ENCODE measurements at regions not wholly inside any gene's neighbourhood (a gene's known extent, or its start where the extent isn't known, plus 50 kb on each side); places are given as distances from the start of the nearest gene placed in this dataset.

GRCh38 chr5:158340608-158341007, 481.7 kb upstream of the CLINT1 start:
- Histone ChIP-seq H3K4me1 (ENCODE audit: control insufficient read depth, extremely low read depth, insufficient read depth, low read length) (no peaks in the 10 kb centered on the region), H3K27me3 (ENCODE audit: control insufficient read depth, extremely low read depth, insufficient read depth, low read length) (no peaks in the 10 kb centered on the region), H3K9me1 (ENCODE audit: control insufficient read depth, extremely low read depth, insufficient read depth, low read length) (no peaks in the 10 kb centered on the region), H3K4me2 (ENCODE audit: control insufficient read depth, extremely low read depth, insufficient read depth, low read depth, low read length) (no peak overlapping the region), H3K9me3 (ENCODE audit: control insufficient read depth, low read depth, low read length) (no peaks in the 10 kb centered on the region), H3K79me2 (ENCODE audit: control insufficient read depth, insufficient read depth, low read length) (no peaks in the 10 kb centered on the region), H3K36me3 (ENCODE audit: control insufficient read depth in 2 of 2, extremely low read depth in 1 of 2, insufficient read depth in 2 of 2, low read length in 2 of 2) (no peaks in the 10 kb centered on the region), H3K9ac (ENCODE audit: control insufficient read depth, extremely low read depth, insufficient read depth, low read length) (no peak overlapping the region), H3K27ac (ENCODE audit: control insufficient read depth, insufficient read depth, low read length) (no peak overlapping the region), H2AFZ (ENCODE audit: control insufficient read depth, low read length) (no peak overlapping the region), H3K4me3 (ENCODE audit: control insufficient read depth in 2 of 3, extremely low read depth in 1 of 3, insufficient read depth in 2 of 3, low read depth in 1 of 3, low read length in 3 of 3) (no peak overlapping the region), H4K20me1 (ENCODE audit: control insufficient read depth, extremely low read depth, insufficient read depth, low read length) (no peaks in the 10 kb centered on the region)
- no peak for FAIRE-seq
- TF ChIP-seq, protein P1, sequence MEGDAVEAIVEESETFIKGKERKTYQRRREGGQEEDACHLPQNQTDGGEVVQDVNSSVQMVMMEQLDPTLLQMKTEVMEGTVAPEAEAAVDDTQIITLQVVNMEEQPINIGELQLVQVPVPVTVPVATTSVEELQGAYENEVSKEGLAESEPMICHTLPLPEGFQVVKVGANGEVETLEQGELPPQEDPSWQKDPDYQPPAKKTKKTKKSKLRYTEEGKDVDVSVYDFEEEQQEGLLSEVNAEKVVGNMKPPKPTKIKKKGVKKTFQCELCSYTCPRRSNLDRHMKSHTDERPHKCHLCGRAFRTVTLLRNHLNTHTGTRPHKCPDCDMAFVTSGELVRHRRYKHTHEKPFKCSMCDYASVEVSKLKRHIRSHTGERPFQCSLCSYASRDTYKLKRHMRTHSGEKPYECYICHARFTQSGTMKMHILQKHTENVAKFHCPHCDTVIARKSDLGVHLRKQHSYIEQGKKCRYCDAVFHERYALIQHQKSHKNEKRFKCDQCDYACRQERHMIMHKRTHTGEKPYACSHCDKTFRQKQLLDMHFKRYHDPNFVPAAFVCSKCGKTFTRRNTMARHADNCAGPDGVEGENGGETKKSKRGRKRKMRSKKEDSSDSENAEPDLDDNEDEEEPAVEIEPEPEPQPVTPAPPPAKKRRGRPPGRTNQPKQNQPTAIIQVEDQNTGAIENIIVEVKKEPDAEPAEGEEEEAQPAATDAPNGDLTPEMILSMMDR (optimal IDR thresholded peaks at IDR 0.05 in 1 of 3, IDR thresholded peaks at IDR 0.05 in 1 of 3, conservative IDR thresholded peaks at IDR 0.05 in 1 of 3; ENCODE audit: extremely low read depth in 1 of 3, insufficient read depth in 2 of 3, low read length in 3 of 3), result no peak
- TF ChIP-seq EZH2 (IDR thresholded peaks at IDR 0.05; ENCODE audit: low read length), result no peak
- no peak for DNase-seq (ENCODE audit: low read depth, low spot score)
- dilution Hi-C loops (cut with MboI; ENCODE audit: extremely low pct_ligation_motif_present, low sequenced_read_pairs), result no loop called here

DNA sequence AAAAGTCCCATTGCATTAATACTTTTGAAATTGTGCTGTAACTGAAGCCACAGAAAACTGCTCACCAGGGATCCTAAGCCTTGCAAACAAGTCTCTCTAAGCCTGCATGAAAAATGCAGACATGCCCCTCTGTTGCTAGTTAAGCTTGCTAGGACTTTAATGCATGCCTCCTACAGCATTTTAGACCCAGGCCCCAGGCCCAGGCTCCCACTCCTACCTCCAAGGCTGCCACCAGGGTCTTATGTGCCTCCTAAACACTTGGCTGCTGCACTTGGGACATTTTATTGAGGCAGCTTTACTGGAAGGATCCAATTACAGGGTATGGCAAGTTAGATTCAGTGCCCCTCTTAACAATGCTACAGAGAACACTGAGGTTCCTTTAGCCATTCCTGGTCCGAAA, 467.3 kb upstream of the CLINT1 start:
- Histone ChIP-seq H3K79me2 (ENCODE audit: control insufficient read depth, insufficient read depth, low read length) (no peaks in the 10 kb centered on the region), H3K27me3 (ENCODE audit: control insufficient read depth, extremely low read depth, insufficient read depth, low read length) (no peaks in the 10 kb centered on the region), H3K9me3 (ENCODE audit: control insufficient read depth, low read depth, low read length) (no peaks in the 10 kb centered on the region), H3K9me1 (ENCODE audit: control insufficient read depth, extremely low read depth, insufficient read depth, low read length) (no peaks in the 10 kb centered on the region), H3K4me2 (ENCODE audit: control insufficient read depth, extremely low read depth, insufficient read depth, low read depth, low read length) (no peak overlapping the region), H3K4me3 (ENCODE audit: control insufficient read depth in 2 of 3, extremely low read depth in 1 of 3, insufficient read depth in 2 of 3, low read depth in 1 of 3, low read length in 3 of 3) (no peak overlapping the region), H3K9ac (ENCODE audit: control insufficient read depth, extremely low read depth, insufficient read depth, low read length) (no peak overlapping the region), H4K20me1 (ENCODE audit: control insufficient read depth, extremely low read depth, insufficient read depth, low read length) (no peaks in the 10 kb centered on the region), H3K4me1 (ENCODE audit: control insufficient read depth, extremely low read depth, insufficient read depth, low read length) (no peaks in the 10 kb centered on the region), H2AFZ (ENCODE audit: control insufficient read depth, low read length) (no peak overlapping the region), H3K27ac (ENCODE audit: control insufficient read depth, insufficient read depth, low read length) (no peak overlapping the region), H3K36me3 (ENCODE audit: control insufficient read depth in 2 of 2, extremely low read depth in 1 of 2, insufficient read depth in 2 of 2, low read length in 2 of 2) (no peaks in the 10 kb centered on the region)
- no peak for DNase-seq (ENCODE audit: low read depth, low spot score)
- TF ChIP-seq, protein P1 (optimal IDR thresholded peaks at IDR 0.05 in 1 of 3, IDR thresholded peaks at IDR 0.05 in 1 of 3, conservative IDR thresholded peaks at IDR 0.05 in 1 of 3; ENCODE audit: extremely low read depth in 1 of 3, insufficient read depth in 2 of 3, low read length in 3 of 3), result no peak
- no peak for TF ChIP-seq EZH2 (IDR thresholded peaks at IDR 0.05; ENCODE audit: low read length)
- no peak for FAIRE-seq
- dilution Hi-C loops (cut with MboI; ENCODE audit: extremely low pct_ligation_motif_present, low sequenced_read_pairs), result no loop called here

Measured in keratinocyte (primary cell).